ENCODE measurements at regions not wholly inside any gene's neighbourhood (a gene's known extent, or its start where the extent isn't known, plus 50 kb on each side); places are given as distances from the start of the nearest gene placed in this dataset.

GRCh38 chr1:58072450-58072849 is 474.1 kb downstream of the OMA1 start:
- Mint-ChIP-seq H3K4me1 (ENCODE audit: unreplicated experiment) (no peaks in the 10 kb centered on the region), H3K27ac (no peak overlapping the region)
- DNase-seq (ENCODE audit: extremely low spot score, unreplicated experiment), result no peak

GRCh38 chr1:58067082-58067481 is 479.4 kb downstream of the OMA1 start:
- Mint-ChIP-seq H3K27me3 (no peaks in the 10 kb centered on the region), H3K27ac (no peak overlapping the region)

More at GRCh38 chr1:58072450-58072849, 474.1 kb downstream of the OMA1 start:
- Mint-ChIP-seq H3K9me3 (no peaks in the 10 kb centered on the region), H3K27me3 (no peaks in the 10 kb centered on the region), H3K4me3 (no peak overlapping the region), H3K36me3 (no peaks in the 10 kb centered on the region)
- no peak for TF ChIP-seq CTCF (conservative IDR thresholded peaks at IDR 0.05)

GRCh38 chr1:58065520-58065919 is 481.0 kb downstream of the OMA1 start:
- no peak for TF ChIP-seq CTCF (conservative IDR thresholded peaks at IDR 0.05)
- DNase-seq (ENCODE audit: extremely low spot score, unreplicated experiment), result no peak
- no peaks in the 10 kb centered on the region for H3K36me3 Mint-ChIP-seq
- no peaks in the 10 kb centered on the region for H3K27me3 Mint-ChIP-seq
- no peak overlapping the region for H3K4me3 Mint-ChIP-seq
- H3K4me1 Mint-ChIP-seq (ENCODE audit: unreplicated experiment), result no peaks in the 10 kb centered on the region
- H3K27ac Mint-ChIP-seq, result no peak overlapping the region
- H3K9me3 Mint-ChIP-seq, result no peaks in the 10 kb centered on the region

More at GRCh38 chr1:58067082-58067481, 479.4 kb downstream of the OMA1 start:
- no peaks in the 10 kb centered on the region for H3K4me1 Mint-ChIP-seq (ENCODE audit: unreplicated experiment)
- no peak overlapping the region for H3K4me3 Mint-ChIP-seq
- TF ChIP-seq CTCF (conservative IDR thresholded peaks at IDR 0.05), result no peak
- no peaks in the 10 kb centered on the region for H3K36me3 Mint-ChIP-seq
- no peaks in the 10 kb centered on the region for H3K9me3 Mint-ChIP-seq
- DNase-seq (ENCODE audit: extremely low spot score, unreplicated experiment), result no peak

- Mint-ChIP-seq H3K27ac (no peak overlapping the region), H3K36me3 (no peaks in the 10 kb centered on the region), H3K27me3 (peaks cover 4% of the 10 kb centered on the region), H3K4me1 (ENCODE audit: unreplicated experiment) (peaks cover 4% of the 10 kb centered on the region), H3K9me3 (no peaks in the 10 kb centered on the region), H3K4me3 (no peak overlapping the region)
- DNase-seq (ENCODE audit: extremely low spot score, unreplicated experiment), result no peak
- TF ChIP-seq CTCF (conservative IDR thresholded peaks at IDR 0.05), result no peak
Measured at GRCh38 chr1:58064166-58064565, 482.4 kb downstream of the OMA1 start.

GRCh38 chr1:58063095-58063494 is 483.4 kb downstream of the OMA1 start:
- Mint-ChIP-seq H3K27ac (no peak overlapping the region), H3K9me3 (no peaks in the 10 kb centered on the region), H3K4me3 (no peak overlapping the region), H3K27me3 (peaks cover 4% of the 10 kb centered on the region), H3K36me3 (no peaks in the 10 kb centered on the region), H3K4me1 (ENCODE audit: unreplicated experiment) (peaks cover 4% of the 10 kb centered on the region)
- no peak for DNase-seq (ENCODE audit: extremely low spot score, unreplicated experiment)
- TF ChIP-seq CTCF (conservative IDR thresholded peaks at IDR 0.05), result no peak

GRCh38 chr1:58062635-58063034 is 483.9 kb downstream of the OMA1 start:
- TF ChIP-seq CTCF (conservative IDR thresholded peaks at IDR 0.05), result no peak
- Mint-ChIP-seq H3K9me3 (no peaks in the 10 kb centered on the region), H3K27ac (no peak overlapping the region), H3K4me3 (no peak overlapping the region), H3K27me3 (peaks cover 4% of the 10 kb centered on the region), H3K36me3 (no peaks in the 10 kb centered on the region), H3K4me1 (ENCODE audit: unreplicated experiment) (peaks cover 4% of the 10 kb centered on the region)
- DNase-seq (ENCODE audit: extremely low spot score, unreplicated experiment), result no peak
